ENCODE measurements at regions not wholly inside any gene's neighbourhood (a gene's known extent, or its start where the extent isn't known, plus 50 kb on each side); places are given as distances from the start of the nearest gene placed in this dataset.

- no peak; the same call in 1 of the 2 replicates for ATAC-seq
- no TSS peak for BruUV-seq (replicated peaks)
- Histone ChIP-seq H3K27ac (ENCODE audit: low read depth, low read length) (no peak overlapping the region), H3K4me3 (replicated peaks in 1 of 2; ENCODE audit: low read depth in 1 of 2, low read length in 2 of 2) (no peak overlapping the region), H3K27me3 (ENCODE audit: insufficient read depth, low read length) (no peaks in the 10 kb centered on the region), H3K4me2 (ENCODE audit: low read length) (0 out of 2 replicates have a peak overlapping the region, but pooled peaks have one; percentile 6), H4K20me1 (ENCODE audit: insufficient read depth) (no peaks in the 10 kb centered on the region), H3K79me2 (ENCODE audit: insufficient read depth, low read length) (no peaks in the 10 kb centered on the region), H3K36me3 (ENCODE audit: control insufficient read depth in 1 of 2, insufficient read depth in 2 of 2, low read length in 2 of 2) (no peaks in the 10 kb centered on the region), H3K9me3 (ENCODE audit: control insufficient read depth in 1 of 2, insufficient read depth in 1 of 2, low read depth in 1 of 2, low read length in 2 of 2) (no peaks in the 10 kb centered on the region), H2AFZ (ENCODE audit: low read depth, low read length, poor library complexity, severe bottlenecking) (no peak overlapping the region), H3K9me2 (ENCODE audit: insufficient read depth) (no peaks in the 10 kb centered on the region), H3K4me1 (ENCODE audit: control insufficient read depth in 1 of 2, insufficient read depth in 2 of 2, low read length in 2 of 2) (peaks cover 4 to 10% of the 10 kb centered on the region in 2 experiments; a peak in 3 of 4 replicates), H3K9ac (ENCODE audit: low read length) (no peak overlapping the region)
- no peak for TF ChIP-seq SP1 (IDR thresholded peaks at IDR 0.05; ENCODE audit: low read depth)
- no peak for TF ChIP-seq FOSL1 (IDR thresholded peaks at IDR 0.05; ENCODE audit: low read depth)
- TF ChIP-seq ATF3 (IDR thresholded peaks at IDR 0.05) = no peak
- TF ChIP-seq ZNF274 (IDR thresholded peaks at IDR 0.05; ENCODE audit: low read depth, low read length) = no peak
- no peak for TF ChIP-seq RAD21 (IDR thresholded peaks at IDR 0.05; ENCODE audit: low read depth)
- no peak for TF ChIP-seq TCF7L2 (IDR thresholded peaks at IDR 0.05; ENCODE audit: borderline replicate concordance, extremely low read depth, insufficient read depth, insufficient read length)
- TF ChIP-seq CEBPB (IDR thresholded peaks at IDR 0.05; ENCODE audit: low read depth) = no peak
- TF ChIP-seq ELF1 (IDR thresholded peaks at IDR 0.05; ENCODE audit: borderline replicate concordance, low read depth) = no peak
- TF ChIP-seq REST (IDR thresholded peaks at IDR 0.05; ENCODE audit: low read depth) = no peak
- no peak for TF ChIP-seq POLR2AphosphoS5 (IDR thresholded peaks at IDR 0.05; ENCODE audit: low read depth, low read length)
- TF ChIP-seq ZFX (IDR thresholded peaks at IDR 0.05) = no peak
- TF ChIP-seq JUND (IDR thresholded peaks at IDR 0.05) = no peak
- no peak for TF ChIP-seq SIN3A (IDR thresholded peaks at IDR 0.05; ENCODE audit: low read depth)
- no peak for TF ChIP-seq EZH2 (IDR thresholded peaks at IDR 0.05)
- no peak for TF ChIP-seq CBX3 (IDR thresholded peaks at IDR 0.05; ENCODE audit: low read depth)
- TF ChIP-seq SRF (IDR thresholded peaks at IDR 0.05; ENCODE audit: low read depth) = no peak
- no peak for TF ChIP-seq POLR2A (IDR thresholded peaks at IDR 0.05; ENCODE audit: borderline replicate concordance, extremely low read depth, insufficient read depth, insufficient read length)
- no peak for TF ChIP-seq EGR1 (IDR thresholded peaks at IDR 0.05; ENCODE audit: low read depth)
- no peak for TF ChIP-seq MAX (IDR thresholded peaks at IDR 0.05)
- no peak for TF ChIP-seq EZH2phosphoT487 (IDR thresholded peaks at IDR 0.05; ENCODE audit: borderline replicate concordance)
- ChIA-PET CTCF (interaction anchor here (1.2 kb wide), 1 partner anchor 98 kb away, joined by 3 read pairs; no protein-coding TSS in a partner anchor), POLR2A (no interaction called here), RAD21 (ENCODE audit: low non-redundant PET in 1 of 2, low total read pairs in 2 of 2, uncharacterized antibody in 2 of 2, unreplicated experiment in 2 of 2) (no interaction called here)
- DNase-seq (ENCODE audit: low read depth, low spot score) = no peak
- intact Hi-C loops (cut with micrococcal nuclease) = no loop called here
Observed at GRCh38 chr10:100645613-100646392, 99.6 kb upstream of the PAX2 start.

Measured in HCT116 (cell line).